ENCODE measurements at regions not wholly inside any gene's neighbourhood (a gene's known extent, or its start where the extent isn't known, plus 50 kb on each side); places are given as distances from the start of the nearest gene placed in this dataset.
"Not testable (repeated sequence)": the region's sequence is repeated elsewhere in the genome, so short reads cannot be mapped to it uniquely, and the experiment has no call there.

DNA sequence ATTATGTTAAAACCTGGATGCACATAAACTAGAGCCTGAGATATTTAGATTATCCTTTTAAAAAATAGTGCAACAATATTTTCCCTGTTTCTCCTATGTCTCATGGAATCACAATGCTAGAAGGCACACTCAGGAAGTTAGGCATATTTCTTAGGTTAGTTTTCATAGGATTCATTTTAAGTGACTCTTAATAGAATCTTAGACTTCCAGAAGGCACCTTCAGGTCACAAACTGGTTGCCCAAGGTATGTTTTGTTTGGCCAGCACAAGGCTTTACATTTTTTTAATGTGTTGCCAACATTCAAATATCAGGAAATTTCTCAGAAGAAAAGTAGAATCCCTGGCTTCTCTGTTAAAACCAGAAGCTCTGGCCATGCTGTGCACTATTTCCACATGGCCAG is 129.3 kb downstream of the LNPK start:
- no peak for FAIRE-seq

DNA sequence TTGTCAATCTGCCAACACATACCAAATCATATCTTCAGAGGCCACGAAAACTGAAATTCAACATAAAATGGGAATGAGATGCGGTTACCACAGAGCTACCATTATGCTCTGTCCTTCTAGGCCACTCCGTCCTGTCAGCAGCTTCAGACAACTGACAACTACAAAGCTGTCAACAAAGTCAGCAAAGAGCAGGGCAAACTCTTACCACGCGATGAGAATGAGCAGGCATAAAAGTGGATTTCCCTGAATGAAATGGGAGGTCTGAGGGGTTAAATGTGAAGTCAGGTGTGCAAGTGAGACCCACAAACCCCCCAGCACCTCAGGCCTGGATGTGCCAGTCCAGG is 130.1 kb downstream of the LNPK start:
- FAIRE-seq: no peak
- DNase-seq (ENCODE audit: low spot score): no peak

More for the DNA sequence above, 129.3 kb downstream of the LNPK start:
- DNase-seq (ENCODE audit: low spot score): no peak

DNA sequence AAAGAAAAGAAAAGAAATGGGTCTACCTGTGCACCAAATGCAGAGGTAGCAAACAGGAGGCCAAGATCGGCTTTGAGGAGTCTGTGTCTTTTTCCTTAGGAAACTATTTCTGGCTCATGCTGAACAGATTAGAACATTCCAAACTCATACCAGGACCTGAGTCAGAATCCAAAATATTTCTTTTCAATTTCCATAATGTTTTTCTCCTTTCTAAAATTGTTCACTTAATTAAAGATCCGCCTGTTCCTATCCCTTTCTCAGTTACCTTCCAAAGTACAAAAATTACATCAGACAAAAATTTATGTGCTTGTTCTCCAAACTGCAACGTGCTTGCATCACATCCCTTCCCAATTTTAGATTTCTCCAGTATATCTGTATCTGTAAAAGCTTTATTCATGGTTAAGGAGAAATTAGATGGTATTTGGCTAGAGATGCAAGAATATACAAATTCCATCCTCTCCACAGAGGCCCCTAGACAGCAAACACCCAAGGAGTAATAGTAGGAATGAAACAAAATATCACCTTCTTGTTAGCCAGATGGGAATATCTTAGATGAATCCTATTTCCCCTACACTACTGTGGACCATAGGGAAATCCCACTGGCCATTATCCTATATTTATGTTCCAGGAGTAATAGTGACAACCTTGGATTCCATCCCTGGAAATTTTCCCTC is 130.6 kb downstream of the LNPK start:
- FAIRE-seq: no peak
- DNase-seq (ENCODE audit: low spot score): no peak

DNA sequence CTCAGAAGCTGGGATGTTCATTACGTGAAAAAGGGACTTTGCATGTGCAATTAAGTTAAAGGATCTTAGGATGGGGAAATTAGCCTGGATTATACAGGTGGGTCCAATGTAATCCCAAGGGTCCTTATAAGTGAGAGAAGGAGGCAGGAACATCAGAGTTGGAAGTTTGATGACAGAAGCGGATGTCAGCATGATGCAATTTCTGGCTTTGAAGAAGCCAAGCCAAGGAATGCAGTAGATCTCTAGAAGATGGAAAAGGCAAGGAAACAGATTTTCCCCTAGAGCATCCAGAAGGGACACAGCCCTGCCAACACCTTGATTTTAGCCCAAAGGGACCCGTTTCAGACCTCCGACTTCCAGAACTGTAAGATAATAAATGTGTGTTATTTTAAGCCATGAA is 136.4 kb downstream of the LNPK start:
- FAIRE-seq (no peak), DNase-seq (ENCODE audit: low spot score) (no peak)

DNA sequence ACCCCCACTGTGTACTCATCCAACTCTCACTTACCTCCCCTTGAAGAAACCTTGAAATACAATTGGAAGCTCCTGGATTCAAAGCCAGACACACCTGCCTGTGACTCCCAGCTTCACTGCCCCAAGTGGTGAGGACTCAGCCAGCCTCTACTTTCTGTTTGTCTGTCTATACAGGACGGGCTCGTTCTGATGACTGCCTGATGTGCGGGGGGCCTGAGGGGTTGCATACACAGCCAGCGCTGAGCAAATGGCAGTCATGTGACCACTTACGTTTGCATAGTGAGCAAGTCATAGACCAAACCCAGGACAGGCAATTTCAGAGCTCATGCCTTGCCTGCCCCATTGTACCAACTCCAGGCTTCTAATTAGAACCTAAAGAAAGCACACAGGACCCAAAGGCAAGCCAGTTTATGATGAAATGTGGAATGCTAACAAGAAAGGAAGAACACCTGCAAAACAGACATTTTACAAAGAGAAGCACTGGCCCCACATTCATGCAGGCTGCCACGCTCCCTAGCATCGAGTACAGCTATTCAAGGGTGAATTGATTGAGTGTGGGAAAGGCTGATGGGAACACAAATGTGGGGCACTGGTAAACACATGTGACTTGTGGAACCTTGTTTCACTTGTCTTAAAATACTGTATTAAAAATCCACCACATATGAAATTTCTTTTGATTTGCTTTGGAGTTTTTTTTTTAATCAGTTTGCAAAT is 137.8 kb downstream of the LNPK start:
- DNase-seq (ENCODE audit: low spot score): no peak
- no peak for FAIRE-seq

DNA sequence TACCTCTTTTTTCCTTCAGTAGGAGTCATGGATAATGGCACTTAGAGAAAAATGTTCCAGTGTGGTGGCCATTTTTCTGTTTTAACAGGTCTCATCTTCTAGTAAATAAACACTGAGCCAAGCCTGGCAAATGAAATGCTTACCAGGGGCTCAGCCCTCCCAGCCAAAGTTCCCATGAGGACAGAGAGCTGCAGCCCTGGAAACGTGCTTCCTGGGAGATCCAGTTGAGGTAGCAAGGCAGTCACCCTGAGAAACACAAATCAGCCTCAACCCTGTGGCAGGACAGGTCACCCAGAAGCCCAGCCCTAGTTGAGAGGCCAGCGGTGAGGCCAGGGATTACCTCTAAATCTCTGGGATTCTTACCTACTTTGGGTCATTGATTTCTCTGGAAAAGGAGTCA is 140.1 kb downstream of the LNPK start:
- no peak for FAIRE-seq
- no peak for DNase-seq (ENCODE audit: low spot score)

DNA sequence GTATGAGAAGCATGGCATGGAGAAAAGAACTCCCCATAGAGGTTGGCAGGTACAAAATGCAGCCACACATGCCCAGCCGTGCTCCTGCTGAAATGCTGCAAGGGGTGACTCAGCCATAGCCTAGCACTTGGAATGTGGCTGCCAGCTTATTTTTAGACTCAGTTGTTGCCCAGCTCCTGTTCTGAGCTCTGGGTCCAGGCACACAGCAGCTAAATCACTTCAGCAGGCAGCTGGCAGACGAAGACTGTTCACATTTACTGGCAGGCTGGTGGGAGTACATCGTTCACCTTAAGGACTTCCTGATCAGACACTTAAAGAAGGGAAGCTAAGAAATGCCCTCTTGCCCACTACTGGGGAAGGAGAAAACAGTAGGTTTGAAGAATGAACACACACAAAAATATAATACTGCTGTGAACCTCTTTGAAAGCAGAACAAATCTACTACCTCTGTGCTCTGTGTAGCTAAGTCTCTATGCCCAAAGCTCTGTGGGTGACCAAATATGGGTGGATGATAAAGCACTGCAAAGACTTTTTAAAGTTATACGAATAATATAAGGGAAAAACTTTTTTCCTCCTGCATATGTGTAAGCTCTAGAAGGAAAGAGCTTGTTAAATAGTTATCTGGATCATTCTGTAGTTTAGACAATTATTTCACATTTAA is 146.1 kb downstream of the LNPK start:
- peak; percentile 74 for DNase-seq (ENCODE audit: low spot score)
- FAIRE-seq: no peak

- FAIRE-seq: no peak
These were observed 146.8 kb downstream of the LNPK start for GRCh38 chr2:175855236-175855635.

GRCh38 chr2:175854665-175855064 is 147.4 kb downstream of the LNPK start:
- DNase-seq (ENCODE audit: low spot score): no peak
- FAIRE-seq: no peak

More at GRCh38 chr2:175855236-175855635, 146.8 kb downstream of the LNPK start:
- no peak for DNase-seq (ENCODE audit: low spot score)

DNA sequence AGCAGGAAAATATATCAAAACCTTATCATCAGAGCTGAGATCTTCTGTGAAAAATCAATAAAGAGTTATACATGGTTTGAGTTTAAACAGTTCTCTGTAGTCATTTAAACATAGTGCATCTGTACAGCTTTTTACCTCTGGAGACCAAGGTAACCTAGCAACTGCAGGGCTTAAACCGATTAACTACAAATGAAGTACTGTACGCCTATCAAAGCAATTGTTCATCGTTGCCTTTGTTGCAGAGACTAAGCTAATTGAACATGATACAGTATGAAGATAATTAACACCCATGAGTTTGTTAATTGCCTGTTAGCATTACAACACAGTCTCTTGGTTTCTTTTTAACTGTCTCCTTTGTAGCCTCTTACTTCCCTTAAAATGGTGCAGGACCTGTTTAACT is 147.9 kb downstream of the LNPK start:
- no peak for DNase-seq (ENCODE audit: low spot score)
- no peak for FAIRE-seq

GRCh38 chr2:175853616-175853890 is 148.5 kb downstream of the LNPK start:
- FAIRE-seq: no peak
- no peak for DNase-seq (ENCODE audit: low spot score)

DNA sequence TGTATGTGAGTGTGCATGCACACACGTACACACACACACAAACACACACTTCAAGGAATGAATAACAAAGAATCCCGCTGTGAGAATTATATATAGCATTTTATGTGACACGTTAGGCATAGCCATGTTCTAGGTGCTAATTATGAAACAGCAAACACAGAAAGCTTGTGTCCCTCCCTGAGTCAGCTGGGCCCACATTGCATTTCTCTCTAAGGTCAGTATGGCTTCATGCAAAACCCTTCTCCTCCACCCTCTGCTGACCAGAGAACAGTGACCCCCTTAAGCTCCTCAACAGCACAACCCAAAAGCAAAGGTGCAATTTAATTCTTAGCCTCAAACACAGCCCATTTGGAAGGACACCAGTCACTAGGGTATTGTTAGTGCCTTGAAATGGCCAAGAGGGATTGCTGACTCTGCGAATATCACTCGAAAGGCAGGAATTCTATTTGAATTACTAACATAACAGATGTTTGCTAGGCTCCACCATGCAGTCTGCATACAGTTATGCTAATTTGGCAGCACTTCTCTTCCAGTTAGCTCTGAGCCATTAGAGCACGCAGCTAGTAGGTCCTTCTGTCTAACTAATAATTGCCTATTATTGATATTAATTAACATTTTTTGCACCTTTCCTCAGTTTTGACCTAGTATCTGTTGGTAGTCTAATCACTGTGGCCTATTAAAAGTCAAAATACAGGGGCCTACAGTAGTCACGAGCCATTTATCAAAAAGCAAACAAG is 149.0 kb downstream of the LNPK start:
- DNase-seq (ENCODE audit: low spot score) (no peak), FAIRE-seq (no peak)

GRCh38 chr2:175847128-175847527 is 154.9 kb downstream of the LNPK start:
- DNase-seq (ENCODE audit: low spot score): no peak
- FAIRE-seq: no peak

GRCh38 chr2:175844169-175844568 is 157.9 kb downstream of the LNPK start:
- no peak for FAIRE-seq
- DNase-seq (ENCODE audit: low spot score): peak; percentile 54

DNA sequence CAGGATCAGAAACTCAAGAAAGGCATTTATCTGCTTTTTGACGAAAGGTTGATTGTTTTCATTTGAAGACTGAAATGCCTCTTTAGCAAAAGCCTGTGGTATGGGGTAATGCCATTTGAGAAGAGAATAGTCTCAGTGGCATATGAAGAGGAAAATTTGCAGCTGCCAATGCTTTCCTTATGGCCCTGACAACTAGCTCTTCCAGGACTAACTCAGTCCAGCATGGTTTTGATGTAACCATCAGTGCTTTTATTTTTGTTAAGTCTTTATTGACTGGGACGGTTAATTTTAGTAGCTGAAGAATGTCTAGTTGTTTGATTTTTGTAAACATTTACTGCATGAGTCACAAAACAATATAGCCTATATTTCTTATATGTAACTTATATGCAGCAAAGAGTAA is 158.4 kb downstream of the LNPK start:
- no peak for FAIRE-seq
- DNase-seq (ENCODE audit: low spot score): no peak

DNA sequence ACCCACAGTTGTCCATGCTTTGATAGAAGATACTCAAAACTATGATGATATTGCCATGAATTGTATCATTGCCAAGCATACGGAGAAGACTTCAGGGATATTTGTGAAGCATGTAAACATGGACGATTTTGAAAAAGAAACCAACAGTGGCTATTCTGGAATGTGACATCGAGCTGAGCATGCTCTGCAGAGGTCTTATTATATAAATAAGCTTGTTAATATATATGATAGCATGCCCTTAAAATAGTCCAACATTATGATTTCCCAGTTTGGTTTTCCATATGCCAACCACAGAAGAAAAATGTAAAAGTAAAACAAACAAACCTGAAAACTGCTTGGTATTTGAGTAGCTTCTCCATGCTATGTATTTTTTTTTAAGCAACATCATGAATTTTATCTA is 159.1 kb downstream of the LNPK start:
- no peak for DNase-seq (ENCODE audit: low spot score)
- no peak for FAIRE-seq

- not testable (repeated sequence) for DNase-seq (ENCODE audit: low spot score); FAIRE-seq
These were observed 161.3 kb downstream of the LNPK start for GRCh38 chr2:175840765-175841164.

- DNase-seq (ENCODE audit: low spot score) (no peak), FAIRE-seq (no peak)
These were observed 161.8 kb downstream of the LNPK start for GRCh38 chr2:175840256-175840655.

DNA sequence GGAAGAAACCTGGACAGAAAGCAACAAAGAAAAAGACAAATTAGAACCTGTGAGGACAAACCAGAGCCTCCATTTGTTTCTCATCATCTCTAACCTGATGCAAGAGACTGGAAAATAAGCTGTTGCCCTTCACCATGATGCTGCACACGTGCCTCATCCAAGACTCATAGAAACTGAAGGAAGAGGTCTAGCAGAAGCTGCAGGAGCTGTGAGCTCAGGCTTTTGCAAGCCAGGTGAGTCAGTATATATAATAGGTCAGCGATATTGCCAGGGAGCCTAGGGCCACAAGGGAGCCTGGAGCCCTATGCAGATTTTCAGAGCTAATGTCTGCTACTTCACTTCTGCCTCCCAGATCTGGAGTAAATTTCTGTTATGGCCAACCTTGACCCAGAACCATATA is 163.1 kb downstream of the LNPK start:
- no peak for FAIRE-seq
- no peak for DNase-seq (ENCODE audit: low spot score)

GRCh38 chr2:175837046-175837445 is 165.0 kb downstream of the LNPK start:
- DNase-seq (ENCODE audit: low spot score) (peak; percentile 62), FAIRE-seq (peak; percentile 85)

DNA sequence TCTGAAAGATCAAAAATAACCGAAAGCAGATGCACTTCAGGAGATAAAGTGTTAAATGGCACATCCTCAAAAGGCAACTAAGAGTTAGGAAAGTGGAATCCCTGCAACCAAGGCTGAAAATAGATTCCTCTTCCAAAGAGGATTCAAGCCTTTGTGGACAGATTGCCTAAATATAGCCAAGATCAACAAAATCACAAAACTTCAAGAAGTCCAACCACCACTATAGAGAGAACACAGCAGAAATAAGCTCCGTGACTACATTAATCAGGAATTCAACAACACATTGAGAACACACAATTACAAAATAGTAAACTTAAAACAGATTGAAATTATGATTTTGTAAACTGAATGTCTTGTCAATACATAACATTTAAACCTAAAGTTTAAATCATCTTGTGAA is 165.7 kb downstream of the LNPK start:
- no peak for DNase-seq (ENCODE audit: low spot score)
- FAIRE-seq: no peak

GRCh38 chr2:175834477-175834876 is 167.6 kb downstream of the LNPK start:
- DNase-seq (ENCODE audit: low spot score) (no peak), FAIRE-seq (no peak)

Data from urothelium cell line (cell line).